ENCODE measurements at regions not wholly inside any gene's neighbourhood (a gene's known extent, or its start where the extent isn't known, plus 50 kb on each side); places are given as distances from the start of the nearest gene placed in this dataset.

DNA sequence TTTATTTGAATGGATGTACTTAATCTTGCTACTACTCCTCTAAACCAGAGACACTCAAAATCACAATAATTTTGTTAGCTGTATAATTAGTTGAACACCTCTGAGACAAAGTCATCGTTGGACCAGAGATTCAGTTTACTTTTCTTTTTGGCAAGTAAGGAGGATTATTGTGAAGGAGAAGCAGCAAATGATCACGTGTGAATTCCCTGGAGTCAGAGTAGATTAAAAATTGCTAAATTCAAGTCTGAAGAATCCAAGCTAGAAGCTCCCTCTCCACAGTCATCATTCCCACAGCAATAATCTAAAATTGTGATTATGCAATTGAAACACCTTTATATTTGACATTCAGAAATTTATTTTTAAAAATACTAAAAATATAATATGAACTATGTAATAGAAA is 484.4 kb downstream of the CMPK2 start:
- Histone ChIP-seq H3K36me3 (replicated peaks in 1 of 2; ENCODE audit: control insufficient read depth in 1 of 2, insufficient read depth in 2 of 2, low read length in 1 of 2) (no peaks in the 10 kb centered on the region), H4K20me1 (ENCODE audit: insufficient read depth) (no peaks in the 10 kb centered on the region), H3K9me2 (no peaks in the 10 kb centered on the region), H3K27ac (ENCODE audit: low read depth in 2 of 2, low read length in 1 of 2) (no peak overlapping the region), H2AFZ (ENCODE audit: low read depth) (no peak overlapping the region), H3K4me1 (ENCODE audit: control insufficient read depth in 1 of 2, insufficient read depth in 2 of 2, low read depth in 1 of 2, low read length in 1 of 2) (no peaks in the 10 kb centered on the region), H3K4me3 (ENCODE audit: low read depth in 2 of 2, low read length in 1 of 2) (no peak overlapping the region), H3K4me2 (no peak overlapping the region), H3F3A (replicated peaks; ENCODE audit: insufficient read depth) (no peaks in the 10 kb centered on the region), H3K79me2 (ENCODE audit: insufficient read depth) (no peaks in the 10 kb centered on the region), H3K9ac (no peak overlapping the region), H3K27me3 (ENCODE audit: insufficient read depth) (no peaks in the 10 kb centered on the region), H3K9me3 (peaks cover 5% of the 10 kb centered on the region; the same call in 1 of the 2 replicates)
- 15% methylated on average over 2 of the region's 2 CpGs for WGBS (ENCODE audit: low lambda C conversion rate)
- ChIA-PET CTCF (no interaction called here), POLR2A (no interaction called here)
- TF ChIP-seq CHD2 (IDR thresholded peaks at IDR 0.05; ENCODE audit: low read length, partially characterized antibody) (no peak), YY1 (IDR thresholded peaks at IDR 0.05; ENCODE audit: low read depth) (no peak), MEF2A (IDR thresholded peaks at IDR 0.05; ENCODE audit: borderline replicate concordance, low read depth) (no peak), SIN3A (IDR thresholded peaks at IDR 0.05; ENCODE audit: borderline replicate concordance, low read depth, low read length) (no peak), SMC3 (IDR thresholded peaks at IDR 0.05; ENCODE audit: low read depth, low read length) (no peak), RAD21 (IDR thresholded peaks at IDR 0.05; ENCODE audit: low read length) (no peak), GATA2 (CRISPR knock-in tag; IDR thresholded peaks at IDR 0.05) (no peak)
- TF ChIP-seq, protein P1, sequence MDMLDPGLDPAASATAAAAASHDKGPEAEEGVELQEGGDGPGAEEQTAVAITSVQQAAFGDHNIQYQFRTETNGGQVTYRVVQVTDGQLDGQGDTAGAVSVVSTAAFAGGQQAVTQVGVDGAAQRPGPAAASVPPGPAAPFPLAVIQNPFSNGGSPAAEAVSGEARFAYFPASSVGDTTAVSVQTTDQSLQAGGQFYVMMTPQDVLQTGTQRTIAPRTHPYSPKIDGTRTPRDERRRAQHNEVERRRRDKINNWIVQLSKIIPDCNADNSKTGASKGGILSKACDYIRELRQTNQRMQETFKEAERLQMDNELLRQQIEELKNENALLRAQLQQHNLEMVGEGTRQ (IDR thresholded peaks at IDR 0.05; ENCODE audit: borderline replicate concordance, low read depth, low read length), result no peak
- TF ChIP-seq, protein P2, sequence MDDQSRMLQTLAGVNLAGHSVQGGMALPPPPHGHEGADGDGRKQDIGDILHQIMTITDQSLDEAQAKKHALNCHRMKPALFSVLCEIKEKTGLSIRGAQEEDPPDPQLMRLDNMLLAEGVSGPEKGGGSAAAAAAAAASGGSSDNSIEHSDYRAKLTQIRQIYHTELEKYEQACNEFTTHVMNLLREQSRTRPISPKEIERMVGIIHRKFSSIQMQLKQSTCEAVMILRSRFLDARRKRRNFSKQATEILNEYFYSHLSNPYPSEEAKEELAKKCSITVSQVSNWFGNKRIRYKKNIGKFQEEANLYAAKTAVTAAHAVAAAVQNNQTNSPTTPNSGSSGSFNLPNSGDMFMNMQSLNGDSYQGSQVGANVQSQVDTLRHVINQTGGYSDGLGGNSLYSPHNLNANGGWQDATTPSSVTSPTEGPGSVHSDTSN (IDR thresholded peaks at IDR 0.05), result no peak
- DNase-seq, result no peak

DNA sequence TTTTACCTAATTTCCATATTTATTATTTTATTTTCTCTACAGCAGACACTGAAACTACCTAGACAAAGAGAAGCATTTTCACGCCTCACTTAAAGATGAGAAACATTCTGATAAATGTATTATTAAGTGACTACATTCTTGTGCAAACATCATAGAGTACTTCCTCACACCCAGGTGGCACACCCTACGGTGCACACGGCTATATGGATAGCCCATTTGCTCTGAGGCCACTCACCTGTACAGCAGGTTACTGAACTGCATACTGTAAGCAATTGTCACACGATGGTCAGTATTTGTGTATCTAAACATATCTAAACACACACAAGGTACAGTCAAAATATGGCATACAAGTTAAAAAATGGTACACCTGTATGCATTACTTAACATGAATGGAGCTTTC is 481.4 kb downstream of the CMPK2 start:
- H3K4me2 ChIP-seq, result no peak overlapping the region
- no peak overlapping the region for H3K4me3 ChIP-seq (ENCODE audit: low read depth in 2 of 2, low read length in 1 of 2)
- no peaks in the 10 kb centered on the region for H3K9me2 ChIP-seq
- H3K4me1 ChIP-seq (ENCODE audit: control insufficient read depth in 1 of 2, insufficient read depth in 2 of 2, low read depth in 1 of 2, low read length in 1 of 2), result no peaks in the 10 kb centered on the region
- H3K27me3 ChIP-seq (ENCODE audit: insufficient read depth), result no peaks in the 10 kb centered on the region
- no peak overlapping the region for H3K9ac ChIP-seq
- H3F3A ChIP-seq (replicated peaks; ENCODE audit: insufficient read depth), result no peaks in the 10 kb centered on the region
- no peak overlapping the region for H2AFZ ChIP-seq (ENCODE audit: low read depth)
- DNase-seq, result no peak
- H3K9me3 ChIP-seq, result no peaks in the 10 kb centered on the region
- 46% methylated on average over 4 of the region's 4 CpGs for WGBS (ENCODE audit: low lambda C conversion rate)
- H3K36me3 ChIP-seq (replicated peaks in 1 of 2; ENCODE audit: control insufficient read depth in 1 of 2, insufficient read depth in 2 of 2, low read length in 1 of 2), result no peaks in the 10 kb centered on the region
- H3K79me2 ChIP-seq (ENCODE audit: insufficient read depth), result no peaks in the 10 kb centered on the region
- CTCF ChIA-PET, result interaction anchor here (0.8 to 1.2 kb wide), 4 partner anchors 13 to 87 kb away, joined by 3 to 4 read pairs (median 3); no protein-coding TSS in a partner anchor
- POLR2A ChIA-PET, result no interaction called here
- no peaks in the 10 kb centered on the region for H4K20me1 ChIP-seq (ENCODE audit: insufficient read depth)
- TF ChIP-seq, protein P1 (IDR thresholded peaks at IDR 0.05; ENCODE audit: borderline replicate concordance, low read depth, low read length), result no peak
- TF ChIP-seq RFX5 (IDR thresholded peaks at IDR 0.05; ENCODE audit: low read length) (no peak), SMC3 (IDR thresholded peaks at IDR 0.05; ENCODE audit: low read depth, low read length) (no peak), ELF1 (IDR thresholded peaks at IDR 0.05) (no peak), GABPA (IDR thresholded peaks at IDR 0.05; ENCODE audit: low read depth) (no peak), JUND (IDR thresholded peaks at IDR 0.05) (no peak)
- H3K27ac ChIP-seq (ENCODE audit: low read depth in 2 of 2, low read length in 1 of 2), result no peak overlapping the region

All from SK-N-SH (cell line).